ENCODE measurements at regions not wholly inside any gene's neighbourhood (a gene's known extent, or its start where the extent isn't known, plus 50 kb on each side); places are given as distances from the start of the nearest gene placed in this dataset.
"Not testable (repeated sequence)": the region's sequence is repeated elsewhere in the genome, so short reads cannot be mapped to it uniquely, and the experiment has no call there.

GRCh38 chr9:118670011-118670953 lies 699.0 kb downstream of the BRINP1 start:
- no peak for DNase-seq

- no peak for DNase-seq
Measured at GRCh38 chr9:118674942-118675341, 694.3 kb downstream of the BRINP1 start.

GRCh38 chr9:118677936-118678653 lies 691.1 kb downstream of the BRINP1 start:
- not testable (repeated sequence) for DNase-seq

- no peak for DNase-seq
Measured at GRCh38 chr9:118686959-118687358, 682.3 kb downstream of the BRINP1 start.

GRCh38 chr9:118689280-118689679 lies 680.0 kb downstream of the BRINP1 start:
- DNase-seq: no peak

GRCh38 chr9:118692613-118693012 lies 676.6 kb downstream of the BRINP1 start:
- no peak for DNase-seq

GRCh38 chr9:118693645-118694044 lies 675.6 kb downstream of the BRINP1 start:
- no peak for DNase-seq

- DNase-seq: not testable (repeated sequence)
Measured at GRCh38 chr9:118695249-118695648, 674.0 kb downstream of the BRINP1 start.

GRCh38 chr9:118701985-118702384 lies 667.2 kb downstream of the BRINP1 start:
- no peak for DNase-seq

GRCh38 chr9:118711843-118712242 lies 657.4 kb downstream of the BRINP1 start:
- no peak for DNase-seq

GRCh38 chr9:118721276-118721675 lies 648.0 kb downstream of the BRINP1 start:
- no peak for DNase-seq

- DNase-seq: no peak
Measured at GRCh38 chr9:118721923-118722322, 647.3 kb downstream of the BRINP1 start.

- no peak for DNase-seq
Measured at GRCh38 chr9:118729981-118730380, 639.3 kb downstream of the BRINP1 start.

- DNase-seq: no peak
Measured at GRCh38 chr9:118732998-118733397, 636.2 kb downstream of the BRINP1 start.

- no peak for DNase-seq
Measured at GRCh38 chr9:118734696-118735095, 634.5 kb downstream of the BRINP1 start.

GRCh38 chr9:118736406-118736805 lies 632.8 kb downstream of the BRINP1 start:
- no peak for DNase-seq

GRCh38 chr9:118751077-118751847 lies 618.0 kb downstream of the BRINP1 start:
- DNase-seq: no peak

GRCh38 chr9:118751848-118752223 lies 617.4 kb downstream of the BRINP1 start:
- no peak for DNase-seq

GRCh38 chr9:118761016-118761790 lies 608.0 kb downstream of the BRINP1 start:
- no peak for DNase-seq

GRCh38 chr9:118767571-118767970 lies 601.7 kb downstream of the BRINP1 start:
- DNase-seq: no peak

- no peak for DNase-seq
Measured at GRCh38 chr9:118782790-118783463, 586.3 kb downstream of the BRINP1 start.

- no peak for DNase-seq
Measured at GRCh38 chr9:118784033-118784432, 585.2 kb downstream of the BRINP1 start.
